ENCODE measurements at regions not wholly inside any gene's neighbourhood (a gene's known extent, or its start where the extent isn't known, plus 50 kb on each side); places are given as distances from the start of the nearest gene placed in this dataset.

DNA sequence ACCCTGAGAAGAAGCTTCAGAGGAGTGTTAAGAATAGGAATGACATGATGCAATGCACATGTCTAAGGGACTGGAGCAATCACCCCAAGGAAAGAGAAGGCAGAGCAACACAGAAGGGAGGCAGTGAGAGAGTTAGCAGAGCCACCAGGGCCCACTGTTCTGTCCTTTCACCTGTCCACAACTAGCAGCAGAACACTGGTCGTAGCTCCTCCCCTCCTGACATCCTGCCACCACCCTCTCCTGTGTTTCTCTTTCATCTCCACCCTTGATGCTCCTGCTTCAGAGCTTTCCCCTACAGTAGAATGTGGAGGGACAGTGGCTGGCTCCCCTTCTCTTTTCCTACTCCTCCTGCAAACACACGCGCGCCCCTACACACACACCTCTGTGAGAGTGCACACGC lies 483.4 kb upstream of the KIF2A start:
- DNase-seq (ENCODE audit: low read depth in 4 of 4, low spot score in 1 of 4), result no peak

DNA sequence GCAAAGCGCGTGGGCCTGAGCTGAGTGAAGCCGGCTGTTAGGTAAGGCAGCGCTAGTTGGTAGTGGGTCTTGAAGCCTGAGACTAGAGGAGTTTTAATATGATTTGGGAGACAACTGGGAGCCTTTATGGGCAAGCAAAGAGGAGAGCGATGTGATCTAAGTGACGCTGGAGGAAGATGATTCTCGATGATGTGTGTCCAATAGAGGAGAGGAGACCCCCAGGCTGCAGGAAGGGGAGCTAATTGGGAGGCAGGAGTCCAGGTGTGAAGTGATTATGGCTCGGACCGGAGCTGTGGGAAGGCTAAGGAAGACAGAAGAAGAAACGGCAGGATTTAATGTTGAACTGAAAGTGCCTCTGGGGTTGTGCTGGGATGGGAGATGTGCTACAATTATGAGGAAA lies 482.9 kb upstream of the KIF2A start:
- DNase-seq (ENCODE audit: low read depth in 4 of 4, low spot score in 1 of 4), result no peak

DNA sequence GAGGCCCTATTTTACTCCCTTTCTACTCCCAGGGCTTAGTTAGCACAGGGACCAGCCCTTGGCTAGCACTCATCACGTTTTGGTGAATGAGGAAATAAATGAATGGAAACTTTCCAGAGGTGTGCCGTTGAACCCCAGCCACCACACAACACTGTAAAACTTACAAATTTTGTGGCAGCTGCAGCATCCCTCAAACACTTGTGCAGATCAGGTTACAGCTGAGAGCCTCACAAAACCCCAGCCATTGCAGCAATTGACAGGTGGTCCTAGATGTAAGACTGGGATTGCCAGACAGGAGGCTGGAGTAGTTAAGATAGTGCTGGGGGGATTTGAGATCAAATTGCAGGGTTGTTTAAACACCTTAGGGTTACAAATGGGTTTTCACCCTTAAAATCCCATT lies 482.2 kb upstream of the KIF2A start:
- no peak for DNase-seq (ENCODE audit: low read depth in 4 of 4, low spot score in 1 of 4)

DNA sequence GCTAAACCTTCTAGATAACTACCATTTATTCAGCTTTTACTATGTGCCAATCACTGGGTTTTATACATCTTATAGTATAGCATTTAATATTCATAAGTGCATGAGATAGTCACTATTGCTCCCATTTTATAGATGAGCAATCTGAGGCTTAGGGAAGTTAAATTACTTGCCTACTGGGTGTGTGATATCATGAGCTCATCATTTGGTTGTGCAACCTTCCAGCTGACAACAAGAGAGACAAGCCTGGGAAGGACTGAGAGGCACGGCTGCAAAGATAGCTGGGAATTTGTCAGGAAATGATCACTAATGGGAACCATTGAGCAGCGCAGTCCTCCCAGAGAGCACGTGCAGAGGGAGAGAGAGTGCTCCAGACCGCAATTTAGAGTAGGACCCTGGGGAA lies 481.6 kb upstream of the KIF2A start:
- no peak for DNase-seq (ENCODE audit: low read depth in 4 of 4, low spot score in 1 of 4)

DNA sequence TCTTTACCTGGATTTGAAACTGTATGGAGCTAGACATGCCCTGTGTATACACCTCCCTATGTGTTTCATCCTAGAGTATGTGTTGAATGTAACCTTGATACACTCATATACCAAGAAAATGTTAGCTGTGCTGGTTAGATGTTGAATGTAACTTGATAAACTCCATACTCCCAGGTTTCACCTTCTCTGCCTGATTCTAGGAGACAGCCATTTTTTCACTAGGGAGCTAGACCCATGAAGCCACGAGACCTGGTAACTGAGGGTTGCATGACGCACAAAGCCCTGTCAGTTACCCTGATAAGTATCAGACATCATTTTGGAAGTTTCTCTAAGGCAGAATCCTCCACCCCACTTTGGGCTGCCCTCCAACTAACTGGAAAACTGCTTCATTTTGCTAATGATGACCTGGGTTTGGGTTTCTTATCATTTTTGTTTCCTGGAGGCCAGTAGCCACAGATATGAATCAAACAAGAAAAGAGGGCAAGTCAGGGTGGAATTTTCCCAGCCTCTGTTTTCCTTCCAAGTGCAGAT lies 478.5 kb upstream of the KIF2A start:
- DNase-seq (ENCODE audit: low read depth in 4 of 4, low spot score in 1 of 4), result no peak

DNA sequence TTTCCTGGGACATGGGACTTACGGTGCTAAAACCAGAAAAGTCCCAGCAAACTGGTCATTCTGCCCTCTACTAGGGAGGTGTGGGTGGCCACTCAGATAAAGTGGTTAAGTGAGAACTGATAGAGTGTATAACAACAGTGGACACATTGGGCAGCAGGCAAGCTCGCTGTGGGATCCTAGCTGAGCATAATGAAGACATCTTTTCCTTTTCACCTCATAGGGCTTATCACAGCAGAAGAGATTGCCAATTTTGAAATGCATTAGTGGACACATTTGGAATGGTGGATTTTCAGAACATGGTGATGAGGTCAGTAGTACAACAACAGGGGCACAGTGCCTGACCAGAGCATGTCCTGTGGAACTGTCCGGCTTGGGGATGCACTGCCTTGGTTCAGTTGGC lies 477.1 kb upstream of the KIF2A start:
- DNase-seq (ENCODE audit: low read depth in 4 of 4, low spot score in 1 of 4), result no peak

DNA sequence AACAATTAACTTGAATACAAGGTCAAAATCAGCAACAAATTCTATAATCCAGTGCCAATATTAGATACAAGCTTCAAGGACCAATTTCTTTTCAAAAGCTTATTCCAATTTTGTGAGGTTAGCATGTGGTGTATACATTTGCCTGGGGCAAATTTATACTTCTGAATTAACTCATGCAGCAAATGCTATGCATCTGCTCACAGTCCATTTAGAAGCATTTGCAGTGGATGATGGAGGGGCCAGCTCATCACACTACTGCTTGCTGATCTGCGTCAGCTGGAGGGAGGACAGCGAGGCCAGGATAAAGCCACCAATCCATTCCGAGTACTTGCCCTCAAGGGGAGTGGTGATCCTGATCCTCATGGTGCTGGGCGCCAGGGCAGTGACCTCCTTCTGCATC lies 474.3 kb upstream of the KIF2A start:
- DNase-seq (ENCODE audit: low read depth in 4 of 4, low spot score in 1 of 4), result no peak

DNA sequence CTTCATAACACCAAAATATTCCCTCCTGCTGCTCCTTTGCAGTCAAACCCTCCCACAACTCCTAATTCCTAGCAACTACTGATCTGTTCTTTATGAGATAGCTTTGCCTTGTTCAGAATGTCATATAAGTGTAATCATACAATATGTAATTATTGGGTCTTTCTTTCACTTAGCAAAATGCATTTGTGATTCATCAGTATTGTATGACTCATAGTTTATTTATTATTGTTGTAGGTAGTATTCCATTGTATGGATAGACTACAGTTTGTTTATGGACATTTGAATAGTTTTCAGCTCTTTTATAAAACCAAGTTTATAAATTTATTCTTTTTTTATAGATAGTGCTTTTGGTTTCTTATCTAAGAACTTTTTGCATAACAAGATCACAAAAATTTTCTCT lies 468.2 kb upstream of the KIF2A start:
- no peak for DNase-seq (ENCODE audit: low read depth in 4 of 4, low spot score in 1 of 4)

DNA sequence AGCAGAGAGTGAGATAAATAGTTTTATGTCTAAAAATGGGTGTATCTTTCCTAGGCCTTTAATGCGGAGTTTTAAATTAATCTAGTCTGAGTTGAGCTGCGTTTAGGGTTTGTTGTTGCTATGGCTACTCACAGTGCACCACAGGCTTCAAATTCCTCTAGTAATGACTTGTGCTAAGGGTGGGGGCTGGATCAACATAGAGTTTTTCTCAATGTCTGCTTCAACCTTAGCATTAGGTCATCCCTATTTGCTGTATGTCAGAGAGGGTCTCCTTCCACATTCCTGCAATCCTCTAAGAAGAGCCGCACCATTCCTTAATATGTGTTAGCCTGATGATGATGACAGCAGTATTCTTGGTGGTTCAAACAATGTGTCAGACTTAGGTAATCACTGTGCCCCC lies 465.6 kb upstream of the KIF2A start:
- DNase-seq (ENCODE audit: low read depth in 4 of 4, low spot score in 1 of 4), result no peak

DNA sequence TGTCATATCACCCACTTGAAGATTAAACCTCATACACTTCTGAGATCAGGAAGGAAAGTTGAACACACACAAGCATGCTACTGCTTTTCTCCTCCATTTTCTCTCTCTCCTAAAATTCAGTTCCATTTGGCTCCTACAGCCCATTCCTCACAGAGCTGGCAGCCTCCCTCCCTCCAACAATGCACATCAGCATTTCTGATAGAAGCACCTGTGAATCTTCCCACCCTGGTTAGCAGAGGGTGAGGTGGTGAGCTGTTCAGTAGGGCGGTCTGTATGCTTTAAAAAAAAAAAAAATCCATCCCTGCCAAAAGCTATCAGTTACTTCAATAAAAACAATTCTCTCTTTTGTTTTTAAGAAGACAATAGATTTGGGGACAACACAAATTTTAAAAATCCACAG lies 463.2 kb upstream of the KIF2A start:
- no peak for DNase-seq (ENCODE audit: low read depth in 4 of 4, low spot score in 1 of 4)

DNA sequence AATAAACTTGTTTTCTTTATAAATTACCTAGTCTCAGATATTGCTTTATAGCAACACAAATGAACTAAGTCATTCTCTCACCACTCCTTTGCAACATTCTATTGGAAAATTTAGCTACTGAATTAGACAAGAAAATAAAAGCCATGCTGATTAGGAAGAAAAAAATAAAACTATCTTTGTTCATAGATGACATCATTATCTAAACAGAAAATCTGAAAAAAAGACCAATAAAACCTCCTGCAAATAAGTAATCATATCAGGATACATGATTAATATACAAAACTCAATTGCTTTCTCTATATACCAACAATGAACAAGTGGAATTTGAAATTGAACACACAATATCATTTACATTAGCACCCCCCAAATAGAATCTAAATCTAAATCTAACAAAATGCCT lies 455.3 kb upstream of the KIF2A start:
- DNase-seq (ENCODE audit: low read depth in 4 of 4, low spot score in 1 of 4), result no peak

DNA sequence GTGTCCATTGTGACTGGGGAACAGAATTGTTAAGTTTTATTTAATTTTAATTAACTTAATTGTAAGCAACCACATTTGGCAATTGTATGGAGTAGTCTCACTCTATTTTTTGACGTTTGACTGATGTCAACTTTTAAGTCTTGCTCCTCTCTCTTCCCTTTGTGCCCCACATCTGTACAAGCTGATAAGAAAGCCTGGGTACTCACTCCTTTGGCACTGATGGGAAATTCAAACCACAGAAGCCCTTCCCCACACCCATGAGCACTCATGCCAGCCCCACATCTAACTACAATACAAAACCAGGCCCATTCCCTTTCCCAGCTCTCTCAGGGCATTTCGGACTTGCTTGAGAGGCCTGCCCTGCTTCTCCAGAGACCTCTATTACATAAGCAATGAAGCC lies 451.5 kb upstream of the KIF2A start:
- no peak for DNase-seq (ENCODE audit: low read depth in 4 of 4, low spot score in 1 of 4)

DNA sequence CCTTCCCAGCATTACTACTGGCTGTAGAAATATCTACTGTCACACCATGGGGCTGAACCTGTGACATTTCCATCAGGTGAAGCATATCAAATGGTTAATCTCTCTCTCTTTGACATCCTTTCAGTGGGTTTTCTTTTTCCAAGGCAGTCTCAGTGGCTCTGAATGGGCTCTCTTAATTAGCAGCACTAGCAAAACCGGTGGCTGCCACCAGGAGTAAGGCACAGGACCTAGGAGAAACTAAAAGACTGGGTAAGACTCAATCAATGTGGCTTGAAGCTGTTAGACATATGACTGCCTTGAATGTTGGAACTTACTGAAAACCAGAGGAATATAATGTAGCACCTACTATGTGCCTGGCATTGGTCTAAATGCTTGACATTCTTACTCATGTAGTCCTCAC lies 445.0 kb upstream of the KIF2A start:
- no peak for DNase-seq (ENCODE audit: low read depth in 4 of 4, low spot score in 1 of 4)

DNA sequence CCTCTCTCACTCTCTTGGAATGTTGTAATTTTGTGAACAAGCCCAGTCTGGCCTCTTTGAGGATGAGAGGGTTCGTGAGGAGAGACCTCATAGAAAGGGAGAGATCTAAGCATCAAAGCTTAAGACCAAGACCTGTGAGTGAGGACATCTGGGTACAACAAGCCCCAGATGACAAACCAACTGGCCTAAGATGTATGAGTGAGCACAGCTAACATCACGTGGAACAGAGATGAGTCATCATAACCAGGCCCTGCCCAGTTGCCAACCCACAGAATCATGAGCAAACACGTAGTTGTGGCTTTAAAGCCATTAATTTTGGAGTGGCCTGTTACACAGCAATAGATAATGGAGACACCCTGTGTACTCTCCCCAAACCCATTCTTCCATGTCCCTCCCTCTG lies 439.1 kb upstream of the KIF2A start:
- no peak for DNase-seq (ENCODE audit: low read depth in 4 of 4, low spot score in 1 of 4)

DNA sequence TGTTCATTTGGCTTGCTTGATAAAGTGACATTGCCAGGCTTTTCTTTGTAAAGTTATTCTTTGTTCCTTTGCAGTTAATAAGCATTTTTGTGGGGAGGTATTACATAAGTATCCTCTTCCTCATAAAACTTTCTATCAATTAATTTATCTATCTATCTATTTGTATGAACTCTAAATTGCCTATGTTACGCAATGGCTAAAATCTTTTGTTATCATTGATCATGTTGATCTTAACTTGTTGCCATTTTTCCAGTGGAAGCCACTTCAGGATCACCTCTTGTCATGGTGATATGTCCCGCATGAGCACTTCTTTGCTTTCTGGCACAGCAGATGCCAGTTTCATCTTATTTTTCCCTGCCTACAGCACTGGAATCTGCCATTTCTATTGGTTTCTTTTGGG lies 436.7 kb upstream of the KIF2A start:
- DNase-seq (ENCODE audit: low read depth in 4 of 4, low spot score in 1 of 4), result no peak

DNA sequence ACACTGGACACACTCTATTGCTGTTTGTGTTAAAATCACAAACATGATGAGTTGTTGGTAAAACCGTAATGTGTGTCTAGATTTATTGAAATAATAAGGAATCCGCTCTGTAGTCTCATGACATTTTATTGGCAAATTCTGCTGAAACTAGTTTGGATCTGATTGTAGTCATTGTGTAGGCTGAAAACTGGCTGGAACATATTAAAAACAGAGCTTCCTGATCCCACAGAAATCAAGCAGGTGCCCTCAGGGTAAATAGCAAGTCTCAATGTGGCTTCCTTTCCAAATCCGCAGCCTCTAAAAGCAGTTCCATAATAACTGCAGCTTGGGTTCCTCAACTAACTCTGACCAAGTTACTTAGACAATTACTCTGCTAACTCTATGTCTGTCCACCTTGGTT lies 427.5 kb upstream of the KIF2A start:
- DNase-seq (ENCODE audit: low read depth in 4 of 4, low spot score in 1 of 4), result no peak

DNA sequence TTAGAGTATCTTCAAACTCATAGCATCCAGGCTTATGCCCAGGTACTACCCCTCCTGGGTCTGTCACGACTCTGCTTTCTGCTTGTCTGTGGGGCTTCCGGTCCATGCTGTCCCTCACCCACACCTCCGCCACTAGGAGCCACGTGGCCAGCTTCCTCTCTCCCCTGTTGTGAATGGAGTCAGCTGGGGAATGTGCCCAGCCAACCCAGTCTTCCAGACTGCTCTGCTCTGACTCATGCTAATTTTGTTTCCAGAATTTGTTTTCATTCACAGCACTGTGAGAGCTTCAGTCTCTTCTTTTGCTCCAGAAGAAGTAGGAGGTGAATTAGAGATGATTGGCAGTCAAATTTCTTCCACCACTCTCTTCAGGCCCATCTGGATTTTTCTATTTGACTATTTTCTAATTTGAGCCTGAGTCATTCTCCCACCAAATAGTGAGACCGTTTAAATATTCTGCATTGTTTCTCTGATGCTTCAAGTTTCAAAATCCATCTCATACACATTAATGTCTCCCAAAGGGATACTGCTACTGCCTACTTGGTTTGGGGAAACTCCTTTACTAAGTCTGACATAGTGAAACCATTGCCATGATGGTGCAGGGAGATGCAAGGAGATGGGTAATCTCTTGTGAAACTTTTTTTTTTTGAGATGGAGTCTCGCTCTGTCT lies 424.1 kb upstream of the KIF2A start:
- DNase-seq (ENCODE audit: low read depth in 4 of 4, low spot score in 1 of 4), result no peak

DNA sequence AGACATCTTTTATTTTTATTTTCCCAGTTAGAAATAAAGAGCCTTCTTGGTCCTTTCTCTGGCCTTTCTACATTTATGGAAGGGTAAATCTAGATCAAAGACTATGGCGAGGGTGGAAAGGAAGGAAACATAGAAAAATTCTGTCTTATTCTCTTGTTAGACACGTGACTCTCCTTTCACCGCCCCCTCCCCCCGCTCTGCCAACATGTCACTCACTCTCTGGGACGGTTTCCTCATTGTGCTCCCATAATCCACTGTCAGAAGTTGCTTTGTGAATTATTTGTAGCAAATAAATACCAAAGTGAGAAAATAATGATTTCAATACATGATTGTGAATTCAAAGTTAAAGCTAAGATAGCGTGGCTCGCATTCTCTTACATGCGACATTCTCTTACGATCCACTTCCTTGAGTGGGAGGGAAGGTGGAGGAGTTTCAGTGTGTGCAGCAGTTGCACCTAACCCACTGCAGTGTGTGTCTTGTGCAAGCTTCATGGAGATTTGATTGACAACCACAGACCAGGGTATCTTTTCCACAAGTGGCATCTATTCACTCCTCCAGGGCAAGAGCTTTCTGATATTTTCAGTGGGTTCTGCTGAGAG lies 423.0 kb upstream of the KIF2A start:
- no peak for DNase-seq (ENCODE audit: low read depth in 4 of 4, low spot score in 1 of 4)

DNA sequence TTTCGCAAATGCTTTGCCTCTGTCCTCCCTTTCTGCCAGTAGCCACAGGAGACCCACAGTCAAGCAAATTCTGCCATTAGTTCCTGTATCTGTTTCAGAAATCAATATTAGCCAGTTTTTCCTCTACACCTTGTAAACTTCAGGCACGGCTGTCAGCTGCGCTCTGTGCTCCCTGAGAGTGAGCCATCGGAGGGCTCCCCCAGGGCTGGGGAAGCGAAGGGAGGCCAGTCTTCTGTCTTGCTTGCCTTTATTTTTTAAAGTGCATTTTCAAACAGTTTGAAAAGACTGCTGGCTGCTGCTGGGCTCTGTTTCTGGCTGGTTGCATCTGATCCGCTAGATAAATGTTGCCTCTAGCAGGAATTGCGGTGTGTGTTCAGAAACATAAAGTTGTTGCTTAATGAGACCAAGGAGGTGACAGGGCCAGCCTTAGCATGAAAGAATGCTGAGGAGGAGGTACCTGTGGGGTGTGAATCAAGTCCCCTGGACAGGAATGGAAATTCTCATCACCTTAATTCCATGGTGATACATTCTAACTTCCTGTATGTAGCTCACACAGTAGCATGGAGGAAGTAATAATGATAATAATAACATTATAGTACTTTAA lies 421.7 kb upstream of the KIF2A start:
- DNase-seq (ENCODE audit: low read depth in 4 of 4, low spot score in 1 of 4), result no peak

DNA sequence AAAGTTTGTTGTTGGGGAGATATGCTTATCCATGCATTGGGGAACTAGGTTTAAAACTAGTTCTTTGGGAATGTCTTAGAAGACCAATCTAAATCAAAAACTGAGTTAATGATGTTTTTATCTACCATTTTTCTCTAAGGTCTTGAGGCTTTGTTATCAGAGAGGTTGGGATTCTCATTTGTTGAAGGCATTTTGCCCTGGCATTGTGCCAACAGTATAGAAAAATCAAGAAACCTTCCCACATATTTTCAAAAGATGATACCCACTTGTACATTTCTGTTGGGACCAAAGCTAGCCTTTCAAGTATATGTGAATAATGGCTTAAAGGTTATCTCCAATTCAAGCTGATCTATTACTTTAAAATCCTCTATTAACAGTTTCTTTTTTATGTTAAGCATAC lies 419.8 kb upstream of the KIF2A start:
- DNase-seq (ENCODE audit: low read depth in 4 of 4, low spot score in 1 of 4), result no peak

DNA sequence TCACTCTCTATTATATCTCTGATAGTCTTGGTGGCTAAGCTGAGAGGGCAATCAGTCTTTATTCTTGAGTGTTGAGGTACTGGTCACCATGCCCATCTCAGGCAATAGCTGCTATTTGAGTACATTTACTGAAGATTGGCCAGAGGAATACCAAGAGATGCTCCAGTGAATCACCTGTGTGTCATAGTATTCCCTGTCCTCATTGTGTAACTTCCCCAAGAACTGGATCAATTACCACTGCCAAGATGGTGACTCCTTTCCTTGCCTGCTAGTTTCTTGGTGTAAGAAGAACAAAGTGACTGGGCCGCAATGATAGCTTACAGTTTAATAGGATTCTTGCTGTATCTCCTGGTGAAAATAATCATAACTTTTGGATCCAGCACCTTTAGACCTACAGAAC lies 418.7 kb upstream of the KIF2A start:
- no peak for DNase-seq (ENCODE audit: low read depth in 4 of 4, low spot score in 1 of 4)

DNA sequence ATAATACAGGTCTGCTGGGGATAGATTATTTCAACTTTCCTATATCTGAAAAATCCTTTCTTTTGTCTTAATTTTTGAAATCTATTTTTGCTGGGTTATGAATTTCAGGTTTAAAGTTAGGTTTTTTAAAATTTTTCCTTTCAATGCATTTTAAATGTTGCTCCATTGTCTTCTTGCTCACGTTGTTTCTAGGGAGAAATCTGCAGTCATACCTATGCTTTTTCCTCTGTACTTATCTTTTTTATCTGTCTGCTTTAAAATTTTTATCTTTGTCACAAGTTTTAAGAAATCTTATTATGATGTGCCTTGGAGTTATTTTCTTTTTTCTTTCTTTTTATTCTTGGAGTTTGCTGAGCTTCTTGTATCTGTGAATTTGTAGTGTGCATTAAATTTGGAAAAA lies 412.0 kb upstream of the KIF2A start:
- DNase-seq (ENCODE audit: low read depth in 4 of 4, low spot score in 1 of 4), result no peak

DNA sequence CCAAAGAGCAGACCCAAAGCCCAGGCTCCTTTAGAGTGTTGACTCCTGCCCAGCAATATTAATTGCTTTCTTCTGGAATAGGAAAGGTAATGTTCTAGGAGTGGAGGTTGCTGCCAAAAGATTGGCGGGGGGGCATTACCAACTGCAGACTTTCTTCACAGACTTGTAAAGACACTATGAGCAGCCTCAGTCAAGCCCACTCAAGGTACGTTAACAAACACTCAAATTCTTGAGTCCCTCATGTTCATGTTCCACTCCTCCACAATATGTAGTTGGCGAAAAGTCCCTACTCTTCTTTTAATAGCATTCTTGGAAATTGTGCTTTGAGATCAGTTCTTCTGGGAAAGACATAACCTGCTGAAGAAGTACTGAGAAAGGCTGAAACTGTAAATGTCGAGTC lies 409.2 kb upstream of the KIF2A start:
- DNase-seq (ENCODE audit: low read depth in 4 of 4, low spot score in 1 of 4), result no peak
